GM23338 (cell line): ENCODE measurements at regions not wholly inside any gene's neighbourhood (a gene's known extent, or its start where the extent isn't known, plus 50 kb on each side); places are given as distances from the start of the nearest gene placed in this dataset.

ENCODE experiments used
- ATAC-seq: fragments of 200-7000 bp; cut with Tn5 transposase; 3 replicates; pipeline ENCODE4 v1.9.1; 2020
- DNase-seq: peaks from one replicate; pipeline ENCODE4 v3.0.0-alpha.2; 2015; ENCODE audit warnings: low spot score
- H2AFZ ChIP-seq: fragments of 200-600 bp; sonication (generic); 2 replicates; pipeline ENCODE4 v1.8.0; 2016; ENCODE audit warnings: antibody characterized with exemption, mild to moderate bottlenecking, moderate library complexity
- H3F3A ChIP-seq: fragments of 200-600 bp; sonication (generic); replicated peaks from 2 replicates; pipeline ENCODE4 v1.8.0; 2017; ENCODE audit warnings: antibody characterized with exemption, mixed run types, low read depth
- H3K27ac ChIP-seq: fragments of 200-600 bp; sonication (generic); 2 replicates; pipeline ENCODE4 v1.6.1; 2016; ENCODE audit warnings: low read depth
- H3K27me3 ChIP-seq: fragments of 200-600 bp; sonication (generic); 2 replicates; pipeline ENCODE4 v1.8.0; 2016; ENCODE audit warnings: mild to moderate bottlenecking, mixed run types, moderate library complexity; ENCODE audit not compliant: insufficient read depth
- H3K36me3 ChIP-seq: fragments of 200-600 bp; sonication (generic); 2 replicates; pipeline ENCODE4 v1.8.0; 2016; ENCODE audit warnings: mild to moderate bottlenecking; ENCODE audit not compliant: insufficient read depth
- H3K4me1 ChIP-seq: fragments of 200-600 bp; sonication (generic); 2 replicates; pipeline ENCODE4 v1.8.0; 2016; ENCODE audit warnings: mild to moderate bottlenecking, moderate library complexity; ENCODE audit not compliant: insufficient read depth
- H3K4me2 ChIP-seq: fragments of 200-600 bp; sonication (generic); 2 replicates; pipeline ENCODE4 v1.7.1; 2017; ENCODE audit warnings: mixed run types
- H3K4me3 ChIP-seq: fragments of 200-600 bp; sonication (generic); 2 replicates; pipeline ENCODE4 v1.6.1; 2016; ENCODE audit warnings: mixed run types
- H3K79me2 ChIP-seq: fragments of 200-600 bp; sonication (generic); replicated peaks from 2 replicates; pipeline ENCODE4 v1.8.0; 2017; ENCODE audit warnings: mild to moderate bottlenecking; ENCODE audit not compliant: insufficient read depth
- H3K9me2 ChIP-seq: fragments of 200-600 bp; sonication (generic); 2 replicates; pipeline ENCODE4 v1.8.0; 2017; ENCODE audit not compliant: insufficient read depth
- H4K20me1 ChIP-seq: fragments of 200-600 bp; sonication (generic); replicated peaks from 2 replicates; pipeline ENCODE4 v1.8.0; 2017; ENCODE audit warnings: mild to moderate bottlenecking; ENCODE audit not compliant: insufficient read depth
- H3K27ac Mint-ChIP-seq: 2 replicates; pipeline ENCODE4 v1.8.0; 2020; ENCODE audit warnings: inconsistent platforms, mild to moderate bottlenecking, moderate library complexity, mixed read lengths
- H3K27me3 Mint-ChIP-seq: 3 replicates; pipeline ENCODE4 v1.8.0; 2022; ENCODE audit warnings: low read depth, mild to moderate bottlenecking, moderate library complexity, mixed read lengths, inconsistent platforms; ENCODE audit not compliant: insufficient read depth, poor library complexity
- H3K36me3 Mint-ChIP-seq: 3 replicates; pipeline ENCODE4 v1.8.0; 2021; ENCODE audit warnings: low read depth, mild to moderate bottlenecking, inconsistent platforms, moderate library complexity, mixed read lengths
- H3K4me1 Mint-ChIP-seq: 3 replicates; pipeline ENCODE4 v1.8.0; 2020; ENCODE audit warnings: mild to moderate bottlenecking, inconsistent platforms, mixed read lengths
- H3K4me3 Mint-ChIP-seq: 3 replicates; pipeline ENCODE4 v1.8.0; 2021; ENCODE audit warnings: moderate library complexity, mild to moderate bottlenecking, inconsistent platforms, mixed read lengths
- H3K9me3 Mint-ChIP-seq: 3 replicates; pipeline ENCODE4 v1.8.0; 2020; ENCODE audit warnings: moderate library complexity, mild to moderate bottlenecking, inconsistent platforms, mixed read lengths
- CREB1 ChIP-seq: fragments of 250-450 bp; sonication (Bioruptor Pico); IDR thresholded peaks from 2 replicates; pipeline ENCODE4 v1.5.0; 2020; ENCODE audit warnings: low read depth, mild to moderate bottlenecking, moderate library complexity
- EZH2 ChIP-seq: fragments of 200-600 bp; sonication (generic); IDR thresholded peaks from one replicate; pipeline ENCODE4 v1.8.0; 2017; ENCODE audit warnings: antibody characterized with exemption, mild to moderate bottlenecking, low read depth; ENCODE audit not compliant: unreplicated experiment
- JUNB ChIP-seq: IDR thresholded peaks from one replicate; pipeline ENCODE4 v1.6.1; 2016; ENCODE audit warnings: antibody characterized with exemption; ENCODE audit not compliant: unreplicated experiment
- ZNF114 ChIP-seq: fragments of 250-450 bp; sonication (Bioruptor Pico); IDR thresholded peaks from 2 replicates; pipeline ENCODE4 v1.5.0; 2020; ENCODE audit warnings: mild to moderate bottlenecking, moderate library complexity
- ZNF331 ChIP-seq: fragments of 250-450 bp; sonication (Bioruptor Pico); IDR thresholded peaks from 2 replicates; pipeline ENCODE4 v1.5.0; 2020; ENCODE audit warnings: low read depth, mild to moderate bottlenecking, moderate library complexity
- ZNF462 ChIP-seq: fragments of 250-450 bp; sonication (Bioruptor Pico); IDR thresholded peaks from 2 replicates; pipeline ENCODE4 v1.5.0; 2020; ENCODE audit warnings: mild to moderate bottlenecking, moderate library complexity
- TF ChIP-seq, protein P1 (sequence below), 2 experiments: fragments of 200-600 bp in 1 of 2; sonication (generic) in 1 of 2; conservative IDR thresholded peaks; 2 replicates each; pipeline versions ENCODE4 v1.5.1 to v1.6.1; 2016 to 2017; ENCODE audit warnings: antibody characterized with exemption in 2 of 2, low read depth in 2 of 2, mild to moderate bottlenecking in 2 of 2, moderate library complexity in 1 of 2

DNA sequence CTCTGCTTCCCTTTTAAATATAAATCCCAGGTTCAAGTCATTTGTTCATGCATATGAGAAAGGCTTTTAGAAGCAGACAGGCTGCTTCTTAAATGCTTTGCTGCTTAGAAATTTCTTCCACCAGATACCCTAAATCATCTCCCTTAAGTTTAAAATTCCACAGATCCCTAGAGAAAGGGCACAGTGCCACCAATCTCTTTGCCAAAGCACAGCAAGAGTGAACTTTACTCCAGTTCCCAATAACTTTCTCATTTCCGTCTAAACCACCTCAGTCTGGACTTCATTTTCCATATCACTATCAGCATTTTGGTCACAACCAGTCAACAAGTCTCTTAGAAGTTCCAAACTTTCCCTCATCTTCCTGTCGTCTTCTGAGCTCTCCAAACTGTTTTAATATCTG, 679.8 kb upstream of the FTMT start:
- peaks cover 5% of the 10 kb centered on the region for H3K4me1 Mint-ChIP-seq
- ATAC-seq (no peak), DNase-seq (no peak)
- no peaks in the 10 kb centered on the region for H3K79me2 ChIP-seq
- H3K36me3 Mint-ChIP-seq = no peaks in the 10 kb centered on the region
- H3K9me3 Mint-ChIP-seq = peaks cover 2% of the 10 kb centered on the region; the same call in 1 of the 3 replicates
- H2AFZ ChIP-seq = peak overlapping the region; percentile 79
- no peak overlapping the region for H3K4me3 Mint-ChIP-seq
- H4K20me1 ChIP-seq = no peaks in the 10 kb centered on the region
- no peaks in the 10 kb centered on the region for H3F3A ChIP-seq
- TF ChIP-seq, protein P1, sequence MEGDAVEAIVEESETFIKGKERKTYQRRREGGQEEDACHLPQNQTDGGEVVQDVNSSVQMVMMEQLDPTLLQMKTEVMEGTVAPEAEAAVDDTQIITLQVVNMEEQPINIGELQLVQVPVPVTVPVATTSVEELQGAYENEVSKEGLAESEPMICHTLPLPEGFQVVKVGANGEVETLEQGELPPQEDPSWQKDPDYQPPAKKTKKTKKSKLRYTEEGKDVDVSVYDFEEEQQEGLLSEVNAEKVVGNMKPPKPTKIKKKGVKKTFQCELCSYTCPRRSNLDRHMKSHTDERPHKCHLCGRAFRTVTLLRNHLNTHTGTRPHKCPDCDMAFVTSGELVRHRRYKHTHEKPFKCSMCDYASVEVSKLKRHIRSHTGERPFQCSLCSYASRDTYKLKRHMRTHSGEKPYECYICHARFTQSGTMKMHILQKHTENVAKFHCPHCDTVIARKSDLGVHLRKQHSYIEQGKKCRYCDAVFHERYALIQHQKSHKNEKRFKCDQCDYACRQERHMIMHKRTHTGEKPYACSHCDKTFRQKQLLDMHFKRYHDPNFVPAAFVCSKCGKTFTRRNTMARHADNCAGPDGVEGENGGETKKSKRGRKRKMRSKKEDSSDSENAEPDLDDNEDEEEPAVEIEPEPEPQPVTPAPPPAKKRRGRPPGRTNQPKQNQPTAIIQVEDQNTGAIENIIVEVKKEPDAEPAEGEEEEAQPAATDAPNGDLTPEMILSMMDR (conservative IDR thresholded peaks at IDR 0.05; ENCODE audit: low read depth in 2 of 2) = peak in 1 of 2 experiments; percentile 16; a peak in 1 of 4 replicates
- no peak for TF ChIP-seq JUNB
- no peaks in the 10 kb centered on the region for H3K27me3 Mint-ChIP-seq
- no peaks in the 10 kb centered on the region for H3K36me3 ChIP-seq
- no peak overlapping the region for H3K4me3 ChIP-seq
- H3K9me2 ChIP-seq = no peaks in the 10 kb centered on the region
- H3K27ac ChIP-seq = no peak overlapping the region
- no peak overlapping the region for H3K27ac Mint-ChIP-seq
- H3K4me1 ChIP-seq = no peaks in the 10 kb centered on the region; the same call in 1 of the 2 replicates
- no peaks in the 10 kb centered on the region for H3K27me3 ChIP-seq
- no peak overlapping the region for H3K4me2 ChIP-seq

GRCh38 chr5:121174351-121174750, 677.3 kb upstream of the FTMT start:
- Histone ChIP-seq H3K9me2 (no peaks in the 10 kb centered on the region), H3K27ac (no peak overlapping the region), H3K4me3 (no peak overlapping the region), H3K27me3 (no peaks in the 10 kb centered on the region), H2AFZ (no peak overlapping the region), H3K4me2 (no peak overlapping the region), H3K79me2 (no peaks in the 10 kb centered on the region), H3K36me3 (no peaks in the 10 kb centered on the region), H3F3A (no peaks in the 10 kb centered on the region), H4K20me1 (no peaks in the 10 kb centered on the region), H3K4me1 (no peaks in the 10 kb centered on the region; the same call in 1 of the 2 replicates)
- TF ChIP-seq, protein P1 (conservative IDR thresholded peaks at IDR 0.05; ENCODE audit: low read depth in 2 of 2) = no peak
- no peak for TF ChIP-seq ZNF331
- TF ChIP-seq CREB1 (CRISPR knock-in tag) = no peak
- no peak for TF ChIP-seq ZNF114 (CRISPR knock-in tag)
- TF ChIP-seq JUNB = no peak
- TF ChIP-seq EZH2 = no peak
- no peak for TF ChIP-seq ZNF462 (CRISPR knock-in tag)
- no peaks in the 10 kb centered on the region for H3K9me3 Mint-ChIP-seq
- ATAC-seq = no peak
- no peaks in the 10 kb centered on the region for H3K27me3 Mint-ChIP-seq
- peaks cover 5% of the 10 kb centered on the region for H3K4me1 Mint-ChIP-seq
- H3K36me3 Mint-ChIP-seq = no peaks in the 10 kb centered on the region
- no peak for DNase-seq
- H3K4me3 Mint-ChIP-seq = no peak overlapping the region
- no peak overlapping the region for H3K27ac Mint-ChIP-seq
